Mesenchymal stem cell (in vitro differentiated cells and primary cell): ENCODE measurements at regions not wholly inside any gene's neighbourhood (a gene's known extent, or its start where the extent isn't known, plus 50 kb on each side); places are given as distances from the start of the nearest gene placed in this dataset.

Experiments used
- DNase-seq: peaks from one replicate; pipeline ENCODE4 v3.0.0-alpha.2; 2013
- H2AFZ ChIP-seq: one replicate; pipeline ENCODE4 v1.6.1; 2013; ENCODE audit warnings: low read depth, mild to moderate bottlenecking, control low read depth, inconsistent platforms, low read length, moderate library complexity
- H2AK5ac ChIP-seq: 2 replicates; pipeline ENCODE4 v1.6.1; 2013; ENCODE audit warnings: low read length, moderate library complexity, mild to moderate bottlenecking, inconsistent platforms; ENCODE audit not compliant: severe bottlenecking
- H2BK120ac ChIP-seq: one replicate; pipeline ENCODE4 v1.6.1; 2013; ENCODE audit warnings: low read depth, mild to moderate bottlenecking, inconsistent platforms, low read length, moderate library complexity
- H2BK12ac ChIP-seq, 2 experiments: one replicate each; pipeline ENCODE4 v1.6.1; 2013; ENCODE audit warnings: inconsistent platforms in 2 of 2, low read length in 2 of 2, mild to moderate bottlenecking in 2 of 2, moderate library complexity in 2 of 2, control low read depth in 1 of 2
- H2BK15ac ChIP-seq: one replicate; pipeline ENCODE4 v1.6.1; 2013; ENCODE audit warnings: mild to moderate bottlenecking, low read depth, inconsistent platforms; ENCODE audit not compliant: poor library complexity, severe bottlenecking
- H2BK5ac ChIP-seq: 2 replicates; pipeline ENCODE4 v1.6.1; 2013; ENCODE audit warnings: low read depth, mild to moderate bottlenecking, low read length, control low read depth, inconsistent platforms; ENCODE audit not compliant: poor library complexity, severe bottlenecking
- H3K14ac ChIP-seq, 2 experiments: one replicate each; pipeline ENCODE4 v1.6.1; 2013; ENCODE audit warnings: inconsistent platforms in 2 of 2, low read length in 2 of 2, control low read depth in 1 of 2, mild to moderate bottlenecking in 1 of 2, moderate library complexity in 1 of 2
- H3K18ac ChIP-seq, 2 experiments: one replicate each; pipeline ENCODE4 v1.6.1; 2013; ENCODE audit warnings: inconsistent platforms in 2 of 2, low read length in 2 of 2, control low read depth in 1 of 2, low read depth in 1 of 2, mild to moderate bottlenecking in 1 of 2
- H3K23ac ChIP-seq, 2 experiments: one replicate each; pipeline ENCODE4 v1.6.1; 2013; ENCODE audit warnings: inconsistent platforms in 2 of 2, low read length in 2 of 2, mild to moderate bottlenecking in 2 of 2, moderate library complexity in 2 of 2, control low read depth in 1 of 2
- H3K27ac ChIP-seq: 2 replicates; pipeline ENCODE4 v1.5.1; 2013; ENCODE audit warnings: mild to moderate bottlenecking, moderate library complexity, low read length, control low read depth, inconsistent platforms; ENCODE audit not compliant: poor library complexity, severe bottlenecking
- H3K27me3 ChIP-seq, 2 experiments: 2 replicates each; pipeline versions ENCODE4 v1.6.1 to v1.7.0; 2013; ENCODE audit warnings: low read length in 2 of 2, mild to moderate bottlenecking in 2 of 2, moderate library complexity in 2 of 2, control low read depth in 1 of 2, inconsistent platforms in 1 of 2; ENCODE audit not compliant: control insufficient read depth in 1 of 2, insufficient read depth in 1 of 2
- H3K36me3 ChIP-seq, 2 experiments: 2 replicates each; pipeline versions ENCODE4 v1.6.1 to v1.7.0; 2013; ENCODE audit warnings: low read length in 2 of 2, control low read depth in 1 of 2, inconsistent platforms in 1 of 2, low read depth in 1 of 2, mild to moderate bottlenecking in 1 of 2; ENCODE audit not compliant: insufficient read depth in 2 of 2, control insufficient read depth in 1 of 2
- H3K4ac ChIP-seq, 2 experiments: one replicate each; pipeline ENCODE4 v1.6.1; 2013; ENCODE audit warnings: inconsistent platforms in 2 of 2, low read length in 2 of 2, mild to moderate bottlenecking in 2 of 2, moderate library complexity in 2 of 2, control low read depth in 1 of 2, low read depth in 1 of 2
- H3K4me1 ChIP-seq: 2 replicates; pipeline ENCODE4 v1.6.1; 2013; ENCODE audit warnings: low read depth, low read length, control low read depth; ENCODE audit not compliant: control insufficient read depth, insufficient read depth
- H3K4me2 ChIP-seq: 2 replicates; pipeline ENCODE4 v1.6.1; 2013; ENCODE audit warnings: low read length, mild to moderate bottlenecking, inconsistent platforms; ENCODE audit not compliant: poor library complexity, severe bottlenecking
- H3K4me3 ChIP-seq, 2 experiments: 2 replicates each; pipeline versions ENCODE4 v1.5.1 to v1.7.0; 2013; ENCODE audit warnings: low read length in 2 of 2, mild to moderate bottlenecking in 2 of 2, control low read depth in 1 of 2, low read depth in 1 of 2; ENCODE audit not compliant: insufficient read depth in 1 of 2
- H3K79me1 ChIP-seq: replicated peaks from 2 replicates; pipeline ENCODE4 v1.6.1; 2013; ENCODE audit warnings: mild to moderate bottlenecking, control low read depth, low read length, inconsistent platforms; ENCODE audit not compliant: poor library complexity, severe bottlenecking
- H3K9ac ChIP-seq: 2 replicates; pipeline ENCODE4 v1.7.0; 2013; ENCODE audit warnings: mild to moderate bottlenecking, low read length, moderate library complexity
- H3K9me3 ChIP-seq: 2 replicates; pipeline ENCODE4 v1.7.0; 2013; ENCODE audit warnings: mild to moderate bottlenecking, low read length; ENCODE audit not compliant: control insufficient read depth
- H4K8ac ChIP-seq: one replicate; pipeline ENCODE4 v1.6.1; 2013; ENCODE audit warnings: inconsistent platforms, mild to moderate bottlenecking, low read length, moderate library complexity
- H4K91ac ChIP-seq: one replicate; pipeline ENCODE4 v1.6.1; 2013; ENCODE audit warnings: mild to moderate bottlenecking, low read length, inconsistent platforms
- WGBS: methylation state at CpG from one replicate; pipeline ENCODE4 v1.1.7; 2013; ENCODE audit warnings: mixed read lengths; 5-methylcytosine and 5-hydroxymethylcytosine counted together

DNA sequence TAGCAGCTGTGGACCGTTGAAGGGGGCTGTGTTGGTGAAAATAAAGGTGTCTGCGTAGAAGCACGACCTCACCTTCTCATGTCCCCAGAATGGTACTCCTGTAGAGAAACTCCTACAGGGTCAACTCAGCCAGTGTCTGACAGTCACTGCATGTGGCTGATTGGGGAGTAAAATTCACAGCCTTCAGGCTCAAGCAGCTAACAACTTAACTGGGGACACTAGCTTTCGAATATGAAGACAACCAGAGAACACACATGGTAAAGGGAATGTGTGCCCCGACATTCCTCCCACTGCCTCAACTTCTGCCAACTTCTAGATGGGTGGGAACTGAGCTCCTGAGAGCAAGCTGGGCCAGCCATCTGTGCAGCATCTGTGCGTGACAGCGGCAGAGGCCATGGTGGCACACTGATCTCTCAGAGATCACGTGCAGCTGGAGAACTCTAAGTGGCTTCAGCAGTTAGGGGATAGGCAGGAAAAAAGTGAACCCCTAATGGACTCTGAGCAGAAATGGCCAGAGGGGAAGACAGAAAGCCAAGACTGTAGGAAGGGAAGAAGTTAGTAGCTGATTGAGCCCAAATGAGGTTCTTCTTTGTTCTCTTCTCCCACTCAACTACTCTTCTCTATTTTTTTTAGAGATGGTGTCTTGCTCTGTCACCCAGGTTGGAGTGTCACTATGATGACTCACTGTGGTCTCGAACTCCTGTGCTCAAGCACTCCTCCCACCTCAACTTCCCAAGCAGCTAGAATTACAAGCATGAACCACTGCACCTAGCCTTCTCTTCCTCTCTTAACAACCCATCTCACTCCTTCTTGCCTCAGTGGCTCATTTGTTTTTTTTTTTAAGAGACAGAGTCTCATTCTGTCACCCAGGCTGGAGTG, 280.8 kb downstream of the ZEB1 start:
- H3K4me3 ChIP-seq, result no peak overlapping the region
- WGBS, result 88% methylated on average over 9 of the region's 9 CpGs

DNA sequence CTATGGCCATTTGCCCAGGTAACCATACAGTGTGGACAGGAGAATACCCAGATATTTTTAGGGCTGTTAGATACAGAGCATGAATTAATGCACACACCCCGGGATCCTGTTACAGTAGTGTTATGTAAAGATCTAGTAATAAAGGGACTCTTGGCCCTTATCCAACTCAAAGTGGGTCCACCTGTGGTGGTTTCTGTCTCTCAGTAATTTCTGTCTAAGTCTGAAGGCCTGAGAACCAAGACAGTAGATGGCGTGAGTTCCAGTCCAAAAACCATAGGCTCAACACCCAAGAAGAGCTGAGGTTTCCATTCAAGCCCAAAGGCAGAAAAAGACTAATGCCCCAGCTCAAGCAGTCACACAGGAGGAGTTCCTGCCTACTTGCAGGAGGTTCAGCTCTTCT, 277.7 kb downstream of the ZEB1 start:
- Histone ChIP-seq H3K4me2 (no peak overlapping the region), H3K23ac (no peak overlapping the region), H3K4ac (no peak overlapping the region), H2BK5ac (no peak overlapping the region), H2BK15ac (no peak overlapping the region), H3K18ac (no peak overlapping the region), H3K27me3 (peaks cover 0 to 14% of the 10 kb centered on the region in 2 experiments), H3K79me1 (no peaks in the 10 kb centered on the region), H2AK5ac (no peak overlapping the region), H4K91ac (no peak overlapping the region), H3K27ac (no peak overlapping the region), H3K36me3 (no peaks in the 10 kb centered on the region), H2BK120ac (no peak overlapping the region), H3K9ac (no peak overlapping the region), H3K14ac (no peak overlapping the region), H2AFZ (no peak overlapping the region), H3K4me1 (no peaks in the 10 kb centered on the region), H2BK12ac (no peak overlapping the region), H3K9me3 (no peaks in the 10 kb centered on the region), H4K8ac (no peak overlapping the region), H3K4me3 (no peak overlapping the region)
- 98% methylated on average over 2 of the region's 2 CpGs for WGBS
- no peak for DNase-seq

More for the DNA sequence above, 280.8 kb downstream of the ZEB1 start:
- H4K91ac ChIP-seq, result no peak overlapping the region
- H2BK15ac ChIP-seq, result no peak overlapping the region
- H3K36me3 ChIP-seq, result no peaks in the 10 kb centered on the region
- no peaks in the 10 kb centered on the region for H3K9me3 ChIP-seq
- peaks cover 11% of the 10 kb centered on the region for H3K4me1 ChIP-seq
- H2AFZ ChIP-seq, result no peak overlapping the region
- H3K23ac ChIP-seq, result no peak overlapping the region
- H3K27me3 ChIP-seq, result peaks cover 0 to 14% of the 10 kb centered on the region in 2 experiments
- no peaks in the 10 kb centered on the region for H3K79me1 ChIP-seq
- no peak overlapping the region for H2AK5ac ChIP-seq
- no peak overlapping the region for H2BK5ac ChIP-seq
- no peak overlapping the region for H3K18ac ChIP-seq
- H4K8ac ChIP-seq, result no peak overlapping the region
- H3K14ac ChIP-seq, result peak overlapping the region in 1 of 2 experiments; percentile 63
- H3K27ac ChIP-seq, result no peak overlapping the region
- no peak overlapping the region for H3K4me2 ChIP-seq
- H3K4ac ChIP-seq, result no peak overlapping the region
- H3K9ac ChIP-seq, result no peak overlapping the region
- H2BK120ac ChIP-seq, result no peak overlapping the region
- no peak for DNase-seq
- peak overlapping the region in 1 of 2 experiments; percentile 27 for H2BK12ac ChIP-seq

DNA sequence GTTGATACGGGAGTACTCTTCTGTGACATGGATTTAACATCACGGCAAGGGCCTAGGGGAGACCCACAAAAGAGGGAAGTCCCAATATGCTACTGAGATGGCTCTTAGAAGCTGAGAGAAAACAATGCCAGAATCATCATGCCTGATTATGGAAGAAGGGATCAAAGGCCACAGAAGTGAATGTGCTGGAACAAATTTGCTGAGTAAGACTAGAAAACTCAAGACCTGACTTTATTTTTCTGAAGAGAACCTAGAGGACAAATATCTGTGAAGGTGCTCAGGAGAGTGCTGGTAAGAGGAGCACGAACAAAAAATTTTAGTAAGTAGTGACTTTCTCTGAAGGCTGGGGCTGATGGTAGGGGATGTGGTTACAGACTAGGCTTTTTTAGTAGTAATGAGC, 277.0 kb downstream of the ZEB1 start:
- peaks cover 0 to 14% of the 10 kb centered on the region in 2 experiments for H3K27me3 ChIP-seq
- no peak overlapping the region for H2BK120ac ChIP-seq

DNA sequence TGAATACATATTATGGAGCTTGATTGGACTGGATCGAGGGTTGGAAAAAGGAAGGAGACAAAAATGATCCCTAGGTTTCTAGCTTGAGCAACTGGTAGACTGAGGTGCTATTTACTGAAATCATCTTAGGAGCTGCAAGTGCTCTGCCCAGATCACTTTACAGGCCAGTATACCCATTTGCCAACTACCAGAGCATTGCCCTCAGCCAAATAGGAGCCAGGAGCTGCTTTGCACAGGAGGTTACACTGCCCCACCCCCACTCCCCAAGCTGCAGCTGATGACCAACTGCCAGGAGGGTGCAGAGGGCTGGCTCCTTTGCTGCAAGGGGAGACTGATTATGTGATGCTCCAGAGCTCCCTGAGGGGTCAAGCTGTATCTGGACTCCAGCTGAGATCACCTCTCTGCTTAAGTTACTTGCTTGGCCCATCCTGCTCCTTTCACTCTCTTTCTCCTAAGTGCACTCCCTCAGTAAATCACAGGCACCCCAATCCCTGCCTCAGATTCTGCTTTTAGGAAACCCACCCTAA, 275.4 kb downstream of the ZEB1 start:
- H4K8ac ChIP-seq, result no peak overlapping the region
- H2AFZ ChIP-seq, result no peak overlapping the region
- no peaks in the 10 kb centered on the region for H3K4me1 ChIP-seq
- no peak overlapping the region for H2BK5ac ChIP-seq
- H4K91ac ChIP-seq, result no peak overlapping the region
- no peak overlapping the region for H2BK12ac ChIP-seq
- H3K4me2 ChIP-seq, result no peak overlapping the region
- H3K27me3 ChIP-seq, result peaks cover 0 to 8% of the 10 kb centered on the region in 2 experiments
- no peak overlapping the region for H3K14ac ChIP-seq
- H3K23ac ChIP-seq, result no peak overlapping the region
- WGBS, result 71% methylated on average over 1 of the region's 1 CpG
- H3K9me3 ChIP-seq, result no peaks in the 10 kb centered on the region
- no peaks in the 10 kb centered on the region for H3K36me3 ChIP-seq
- H3K9ac ChIP-seq, result no peak overlapping the region
- H3K79me1 ChIP-seq, result no peaks in the 10 kb centered on the region
- no peak overlapping the region for H2BK15ac ChIP-seq
- H3K4ac ChIP-seq, result no peak overlapping the region
- H3K27ac ChIP-seq, result no peak overlapping the region
- no peak for DNase-seq
- no peak overlapping the region for H2AK5ac ChIP-seq
- H2BK120ac ChIP-seq, result no peak overlapping the region
- H3K4me3 ChIP-seq, result no peak overlapping the region
- no peak overlapping the region for H3K18ac ChIP-seq

More for the DNA sequence above, 277.0 kb downstream of the ZEB1 start:
- Histone ChIP-seq H3K36me3 (no peaks in the 10 kb centered on the region), H4K8ac (no peak overlapping the region), H2BK5ac (no peak overlapping the region), H3K9me3 (no peaks in the 10 kb centered on the region), H3K14ac (no peak overlapping the region), H3K9ac (no peak overlapping the region), H3K79me1 (no peaks in the 10 kb centered on the region), H2AK5ac (no peak overlapping the region), H2BK12ac (no peak overlapping the region), H3K4me1 (no peaks in the 10 kb centered on the region), H2AFZ (no peak overlapping the region), H3K4ac (no peak overlapping the region), H3K4me2 (no peak overlapping the region), H3K18ac (no peak overlapping the region), H2BK15ac (no peak overlapping the region), H3K27ac (no peak overlapping the region), H4K91ac (no peak overlapping the region), H3K23ac (no peak overlapping the region), H3K4me3 (no peak overlapping the region)
- no peak for DNase-seq
- WGBS, result 62% methylated on average over 3 of the region's 3 CpGs
